SKM-1 (cell line): ENCODE measurements at regions not wholly inside any gene's neighbourhood (a gene's known extent, or its start where the extent isn't known, plus 50 kb on each side); places are given as distances from the start of the nearest gene placed in this dataset.
"Not testable (repeated sequence)": the region's sequence is repeated elsewhere in the genome, so short reads cannot be mapped to it uniquely, and the experiment has no call there.

Source experiments
- DNase-seq: peaks from one replicate; lab custom pipeline; 2025; ENCODE audit not compliant: unreplicated experiment; lab: John Stamatoyannopoulos, UW

DNA sequence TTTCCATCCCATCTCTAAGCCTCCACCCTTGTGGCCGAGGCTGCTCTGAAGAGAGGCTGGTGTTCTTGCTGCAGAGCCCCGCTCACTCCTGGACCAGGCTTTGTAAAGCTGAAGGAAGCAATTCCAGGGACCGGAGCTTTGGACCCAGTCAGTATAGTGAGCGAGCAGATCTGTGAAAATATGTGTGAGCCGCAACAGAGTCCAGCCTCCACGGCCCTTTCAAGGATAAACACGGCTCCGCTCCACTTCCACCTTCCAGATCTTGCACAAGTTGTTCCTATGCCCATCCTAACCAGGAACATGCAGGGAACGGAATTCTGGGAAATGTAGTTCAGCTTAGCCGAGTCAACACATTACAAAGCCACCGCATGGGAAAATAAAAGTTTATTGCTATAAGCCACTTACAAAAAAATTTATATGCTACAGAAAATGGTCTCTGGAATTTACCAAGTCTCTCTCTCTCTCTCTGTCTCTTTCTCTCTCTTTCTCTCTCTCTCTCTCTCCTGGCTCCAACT lies 151.7 kb upstream of the ZNF521 start:
- no peak for DNase-seq

DNA sequence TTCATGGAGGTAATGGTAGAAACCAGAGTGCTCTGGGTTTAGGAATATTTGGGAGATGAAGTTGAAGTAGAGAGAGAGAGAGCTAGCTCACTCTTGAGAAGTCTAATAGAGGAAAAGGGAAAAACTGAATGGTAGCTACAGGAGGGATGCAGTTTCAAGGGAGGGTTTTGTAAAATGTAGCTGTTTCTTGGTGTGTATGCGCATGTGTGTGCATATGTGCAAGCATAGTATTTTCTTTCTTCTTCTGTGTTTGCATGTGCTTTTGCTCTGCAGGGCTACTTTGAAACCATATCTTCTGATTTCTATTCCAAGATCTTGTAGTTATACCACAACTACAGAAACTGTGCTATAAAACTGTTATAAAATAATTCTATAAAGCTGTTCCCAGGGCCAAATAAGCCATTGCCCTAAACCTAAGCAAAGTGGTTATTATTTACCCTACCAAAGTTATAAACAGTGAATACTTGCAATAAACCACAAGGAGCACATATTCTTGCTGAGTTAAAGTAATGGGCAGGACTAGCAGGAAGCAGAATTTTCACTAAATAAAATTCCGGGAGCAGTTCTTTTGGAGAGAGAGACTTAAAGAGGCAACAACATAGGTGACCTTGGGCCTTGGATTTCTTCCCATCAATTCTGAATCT lies 145.3 kb upstream of the ZNF521 start:
- DNase-seq: no peak

- DNase-seq: no peak
Measured at GRCh38 chr18:25496544-25496943, 144.6 kb upstream of the ZNF521 start.

DNA sequence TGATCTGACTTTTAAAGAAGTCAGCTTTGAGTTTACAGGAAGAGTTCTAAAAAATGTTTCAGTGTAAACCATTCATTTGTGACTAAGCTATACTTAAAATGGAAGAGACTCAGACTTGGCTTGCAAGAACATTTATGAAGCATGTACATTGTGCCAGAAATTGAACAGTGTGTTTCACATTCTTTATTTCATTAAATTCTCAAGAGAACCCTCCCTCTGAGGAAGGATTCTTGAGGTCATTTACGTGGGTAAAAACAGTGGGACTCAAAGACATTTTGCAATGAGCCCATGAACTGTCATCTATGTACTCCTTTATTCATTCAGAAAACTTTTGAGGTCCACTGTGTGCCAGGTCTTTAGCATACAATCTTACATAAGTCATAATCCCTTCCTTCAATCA lies 143.6 kb upstream of the ZNF521 start:
- DNase-seq: no peak

DNA sequence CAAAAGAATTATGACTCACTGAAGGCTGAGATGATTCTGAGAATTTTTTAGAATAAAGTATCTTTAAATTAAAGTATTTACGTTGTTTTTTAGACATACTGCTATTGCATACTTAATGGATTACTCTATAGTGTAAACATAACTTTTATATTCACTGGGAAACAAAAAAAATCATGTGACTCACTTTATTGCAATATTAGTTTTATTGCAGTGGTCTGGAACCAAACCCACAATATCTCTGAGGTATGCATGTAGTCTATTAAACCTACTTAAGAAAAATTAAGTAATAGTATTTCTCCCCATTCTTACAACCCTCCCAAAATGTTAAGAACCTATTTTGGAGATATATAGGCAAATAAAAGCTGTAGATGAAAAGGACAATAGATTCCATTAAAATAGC lies 142.9 kb upstream of the ZNF521 start:
- no peak for DNase-seq

- no peak for DNase-seq
Measured at GRCh38 chr18:25493401-25493800, 141.4 kb upstream of the ZNF521 start.

DNA sequence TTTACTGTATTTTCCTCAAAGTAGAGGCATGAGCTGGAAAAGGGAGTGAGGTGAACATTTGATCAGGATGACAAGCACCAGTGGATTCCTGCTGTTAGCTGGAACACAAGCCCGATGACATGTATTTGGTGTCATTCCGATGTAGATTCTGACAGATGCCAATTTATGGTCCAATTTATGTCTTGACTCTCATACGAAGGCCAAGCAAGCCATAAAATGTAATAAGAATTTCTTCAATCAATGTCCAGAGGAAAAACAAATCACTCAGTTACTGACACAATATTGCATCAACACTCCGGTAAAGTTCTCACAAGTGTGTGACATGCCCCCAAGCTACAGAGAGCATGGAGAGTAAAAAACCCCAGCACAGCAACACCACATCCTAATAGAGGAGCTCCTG lies 138.3 kb upstream of the ZNF521 start:
- DNase-seq: no peak

DNA sequence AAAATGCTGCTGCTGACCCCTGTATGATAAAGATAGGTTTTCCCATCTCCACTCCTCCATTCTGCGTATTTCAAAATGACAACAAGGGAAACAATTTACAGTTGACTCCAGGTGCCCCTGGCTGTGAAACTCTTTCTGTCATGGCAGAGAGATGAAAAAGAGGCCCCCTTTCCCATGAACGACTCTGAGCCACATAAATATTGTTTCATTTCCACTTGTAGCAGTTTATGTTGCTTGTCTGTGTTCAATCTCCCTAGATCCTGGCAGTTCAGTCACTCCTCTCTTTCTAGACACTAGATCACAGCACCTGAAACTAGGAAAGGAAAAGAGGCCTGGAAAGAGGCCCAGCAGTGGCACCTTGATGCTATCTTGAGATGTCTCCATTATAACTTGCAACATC lies 121.0 kb upstream of the ZNF521 start:
- no peak for DNase-seq

DNA sequence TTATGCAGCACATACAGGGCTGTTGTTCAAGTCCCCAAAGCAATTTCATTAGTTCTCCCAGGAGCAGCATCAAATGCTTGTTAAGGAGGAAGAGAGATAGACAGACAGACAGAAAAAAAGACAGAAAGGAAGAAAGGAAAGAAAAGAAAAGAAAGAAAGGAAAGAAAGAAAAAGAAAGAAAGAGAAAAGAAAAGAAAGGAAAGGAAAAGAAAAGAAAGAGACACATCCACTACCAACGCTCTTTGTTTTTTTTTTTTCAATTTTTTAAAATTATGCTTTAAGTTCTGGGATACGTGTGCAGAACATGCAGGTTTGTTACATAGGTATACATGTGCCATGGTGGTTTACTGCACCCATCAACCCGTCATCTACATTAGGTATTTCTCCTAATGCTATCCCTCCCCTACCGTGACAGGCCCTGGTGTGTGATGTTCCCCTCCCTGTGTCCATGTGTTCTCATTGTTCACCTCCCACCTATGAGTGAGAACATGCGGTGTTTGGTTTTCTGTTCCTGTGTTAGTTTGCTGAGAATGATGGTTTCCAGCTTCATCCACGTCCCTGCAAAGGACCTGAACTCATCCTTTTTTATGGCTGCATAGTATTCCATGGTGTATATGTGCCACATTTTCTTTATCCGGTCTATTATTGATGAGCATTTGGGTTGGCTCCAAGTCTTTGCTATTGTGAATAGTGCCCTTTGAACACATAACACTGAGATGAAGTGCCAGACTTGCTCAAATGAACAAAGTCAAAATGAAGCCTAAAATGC lies 119.0 kb upstream of the ZNF521 start:
- not testable (repeated sequence) for DNase-seq

GRCh38 chr18:25470062-25470461 lies 118.1 kb upstream of the ZNF521 start:
- DNase-seq: no peak

DNA sequence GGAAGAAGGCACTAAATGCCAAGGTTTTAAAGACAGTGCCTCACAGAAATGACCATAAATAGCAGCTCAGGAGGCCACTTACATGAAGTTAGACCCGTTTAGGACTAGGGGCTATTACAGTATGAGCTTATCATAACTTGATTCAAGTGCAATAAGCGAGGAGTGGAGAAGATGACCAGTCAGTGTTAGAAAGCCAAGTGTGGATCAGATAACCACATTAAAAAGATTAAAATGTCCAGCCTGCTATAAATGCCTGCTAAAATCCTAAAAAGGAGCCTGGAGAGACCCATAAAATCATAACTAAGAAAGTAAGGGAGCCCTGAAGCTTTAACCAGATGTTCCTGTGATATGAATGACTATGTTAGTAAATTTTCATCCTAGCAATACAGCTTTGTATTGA lies 117.5 kb upstream of the ZNF521 start:
- DNase-seq: no peak

DNA sequence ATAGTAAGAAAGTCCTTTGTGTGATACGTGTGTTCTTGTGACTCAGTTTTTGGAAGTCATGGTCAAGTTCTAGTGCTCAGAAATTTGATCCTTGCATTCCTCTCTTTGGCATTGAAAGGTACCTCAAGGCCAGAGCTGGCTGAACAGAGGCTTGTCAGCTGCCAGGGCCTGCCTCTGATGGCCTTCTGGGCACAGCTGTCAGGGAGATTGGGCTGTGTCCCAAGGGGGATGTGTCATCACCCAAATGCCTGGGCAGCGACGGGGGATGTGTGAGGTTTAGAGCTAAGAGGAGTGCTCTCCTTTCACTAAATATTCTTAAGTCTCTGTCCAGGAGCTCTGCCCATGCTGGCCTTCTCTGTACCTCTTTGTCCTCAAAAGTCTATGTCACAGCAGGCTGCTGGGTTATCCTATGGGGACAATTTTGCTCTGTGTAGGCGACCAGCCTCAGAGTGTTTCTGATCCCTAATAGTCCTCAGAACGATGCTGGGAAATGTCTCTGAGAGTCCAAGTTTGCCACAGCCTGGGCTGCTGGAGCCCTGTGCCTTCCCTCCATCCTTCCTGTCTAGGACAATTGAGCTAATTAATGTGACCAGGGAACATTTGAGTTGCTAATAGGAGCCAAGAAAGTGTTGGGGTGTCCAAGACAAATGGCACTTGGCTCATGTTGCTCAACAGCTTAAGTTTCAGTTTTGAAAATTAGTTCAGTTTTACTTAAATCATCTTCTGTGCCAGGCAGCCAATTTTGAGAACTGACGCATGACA lies 115.4 kb upstream of the ZNF521 start:
- no peak for DNase-seq

DNA sequence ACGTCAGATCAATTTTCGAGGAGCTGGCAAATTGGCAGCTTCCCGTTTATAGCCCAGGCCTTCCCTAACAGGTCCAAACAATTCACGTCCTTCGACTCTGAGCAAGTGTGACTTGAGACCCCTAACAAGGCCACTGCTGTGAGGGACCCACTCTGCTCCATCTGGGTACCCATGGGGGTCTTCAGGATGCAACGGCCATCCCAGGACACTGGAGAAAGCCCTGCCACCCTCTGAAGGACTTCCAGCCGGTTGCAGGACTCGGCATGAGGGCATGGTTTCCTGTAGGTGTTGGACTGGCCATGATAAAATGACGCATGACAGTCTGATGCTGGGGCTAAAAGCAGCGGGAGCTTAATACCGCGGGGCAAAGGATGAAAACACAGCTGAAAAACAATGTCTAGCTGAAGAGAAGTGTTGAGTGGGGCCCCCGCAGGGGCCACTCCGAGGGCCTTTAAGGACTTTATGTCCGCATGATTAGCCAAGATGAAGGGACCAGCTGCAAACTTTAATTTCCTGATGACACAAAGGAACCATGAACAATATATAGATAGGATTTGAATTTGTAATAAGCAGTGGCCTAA lies 113.3 kb upstream of the ZNF521 start:
- no peak for DNase-seq

DNA sequence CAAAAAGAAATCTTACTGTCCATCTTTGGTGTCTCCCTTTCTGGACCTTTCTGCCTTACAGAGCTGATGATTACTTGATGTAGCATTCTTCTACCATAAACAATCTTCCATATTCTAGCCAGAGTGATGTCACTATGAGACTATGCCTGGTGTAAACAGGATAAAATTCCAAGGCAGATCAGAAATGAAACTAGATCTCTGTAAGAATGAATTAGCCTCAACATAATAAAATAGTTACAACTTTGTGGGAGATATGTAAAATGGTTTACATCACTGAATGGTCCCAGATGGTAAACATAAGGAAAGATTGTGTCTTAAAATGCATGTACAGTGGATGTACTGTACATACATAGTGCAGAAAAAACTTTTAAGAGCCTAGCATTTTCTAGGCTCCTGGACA lies 112.3 kb upstream of the ZNF521 start:
- DNase-seq: no peak

GRCh38 chr18:25463726-25464125 lies 111.8 kb upstream of the ZNF521 start:
- no peak for DNase-seq

GRCh38 chr18:25459814-25460213 lies 107.8 kb upstream of the ZNF521 start:
- no peak for DNase-seq

GRCh38 chr18:25457601-25458000 lies 105.6 kb upstream of the ZNF521 start:
- no peak for DNase-seq

GRCh38 chr18:25457126-25457525 lies 105.2 kb upstream of the ZNF521 start:
- no peak for DNase-seq

DNA sequence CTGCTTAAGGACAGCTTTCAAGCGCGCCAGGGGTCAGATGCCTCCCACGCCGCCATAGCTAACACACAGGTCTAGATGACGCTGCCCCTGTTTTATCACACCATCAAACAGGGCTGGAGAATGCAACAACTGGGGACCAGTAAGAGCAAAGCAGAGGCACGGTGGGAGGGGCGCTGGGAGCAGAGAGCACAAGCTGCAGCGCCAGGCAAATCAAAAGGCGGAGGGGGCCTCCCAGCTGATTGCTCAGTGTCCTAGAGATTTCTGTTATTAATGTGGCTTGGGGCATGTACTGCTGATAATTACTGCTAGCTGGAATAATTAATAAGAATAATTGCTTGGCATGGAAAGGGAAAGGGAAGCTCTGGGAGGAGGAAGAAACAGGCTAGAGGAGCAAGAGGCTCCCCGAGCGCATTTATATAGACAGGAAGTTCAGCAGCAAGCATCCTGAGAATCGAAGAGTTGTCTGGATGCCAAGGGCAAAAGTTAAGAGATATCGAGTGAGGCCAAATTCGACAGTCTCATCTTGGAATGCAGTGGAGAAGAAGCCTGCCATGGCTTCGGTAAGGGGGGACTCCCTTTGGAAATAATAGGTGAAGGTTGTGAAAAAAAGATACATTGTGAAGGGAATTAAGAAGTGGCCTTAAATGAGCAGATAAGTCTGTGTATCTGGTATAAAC lies 104.5 kb upstream of the ZNF521 start:
- no peak for DNase-seq

- DNase-seq: no peak
Measured at GRCh38 chr18:25455646-25456045, 103.7 kb upstream of the ZNF521 start.

GRCh38 chr18:25455159-25455558 lies 103.2 kb upstream of the ZNF521 start:
- DNase-seq: no peak
